ENCODE measurements at regions not wholly inside any gene's neighbourhood (a gene's known extent, or its start where the extent isn't known, plus 50 kb on each side); places are given as distances from the start of the nearest gene placed in this dataset.
A peak's percentile ranks its signal among the peaks of the same experiment; 100 is the strongest.

DNA sequence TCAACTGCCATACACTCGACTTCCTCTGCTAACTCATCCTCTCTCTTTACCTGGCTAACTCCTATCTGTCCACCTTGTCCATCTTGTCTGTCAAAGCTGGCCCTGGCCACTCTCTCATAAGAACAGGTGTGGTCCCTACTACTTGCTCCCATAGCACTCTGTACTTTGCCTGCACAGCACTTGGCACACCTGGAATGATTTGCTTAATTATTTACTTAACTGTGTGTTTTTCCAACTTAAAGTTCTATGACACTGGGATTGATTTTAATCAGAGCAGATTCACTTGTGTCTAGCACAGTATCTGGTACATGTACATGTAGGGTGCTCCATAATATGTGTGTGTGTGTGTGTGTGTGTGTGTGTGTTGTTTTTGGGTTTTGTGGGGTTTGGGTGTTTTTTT is 111.6 kb downstream of the ZNF281 start:
- TF ChIP-seq JUND (IDR thresholded peaks at IDR 0.05) (peak in 1 of 2 donors; percentile 79), SP1 (IDR thresholded peaks at IDR 0.05) (peak; percentile 72), EGR1 (IDR thresholded peaks at IDR 0.05; ENCODE audit: low read depth in 2 of 2) (no peak), RAD21 (IDR thresholded peaks at IDR 0.05) (peak; percentile 36 to 43), GABPA (IDR thresholded peaks at IDR 0.05 in 1 of 2, conservative IDR thresholded peaks at IDR 0.05 in 1 of 2) (no peak), TAF1 (conservative IDR thresholded peaks at IDR 0.05) (no peak), FOXA1 (IDR thresholded peaks at IDR 0.05) (peak; percentile 69), YY1 (IDR thresholded peaks at IDR 0.05) (peak; percentile 72), HNF4A (conservative IDR thresholded peaks at IDR 0.05) (peak; percentile 85 to 91)
- TF ChIP-seq, protein P1, sequence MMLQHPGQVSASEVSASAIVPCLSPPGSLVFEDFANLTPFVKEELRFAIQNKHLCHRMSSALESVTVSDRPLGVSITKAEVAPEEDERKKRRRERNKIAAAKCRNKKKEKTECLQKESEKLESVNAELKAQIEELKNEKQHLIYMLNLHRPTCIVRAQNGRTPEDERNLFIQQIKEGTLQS (IDR thresholded peaks at IDR 0.05), result no peak
- TF ChIP-seq, protein P2, sequence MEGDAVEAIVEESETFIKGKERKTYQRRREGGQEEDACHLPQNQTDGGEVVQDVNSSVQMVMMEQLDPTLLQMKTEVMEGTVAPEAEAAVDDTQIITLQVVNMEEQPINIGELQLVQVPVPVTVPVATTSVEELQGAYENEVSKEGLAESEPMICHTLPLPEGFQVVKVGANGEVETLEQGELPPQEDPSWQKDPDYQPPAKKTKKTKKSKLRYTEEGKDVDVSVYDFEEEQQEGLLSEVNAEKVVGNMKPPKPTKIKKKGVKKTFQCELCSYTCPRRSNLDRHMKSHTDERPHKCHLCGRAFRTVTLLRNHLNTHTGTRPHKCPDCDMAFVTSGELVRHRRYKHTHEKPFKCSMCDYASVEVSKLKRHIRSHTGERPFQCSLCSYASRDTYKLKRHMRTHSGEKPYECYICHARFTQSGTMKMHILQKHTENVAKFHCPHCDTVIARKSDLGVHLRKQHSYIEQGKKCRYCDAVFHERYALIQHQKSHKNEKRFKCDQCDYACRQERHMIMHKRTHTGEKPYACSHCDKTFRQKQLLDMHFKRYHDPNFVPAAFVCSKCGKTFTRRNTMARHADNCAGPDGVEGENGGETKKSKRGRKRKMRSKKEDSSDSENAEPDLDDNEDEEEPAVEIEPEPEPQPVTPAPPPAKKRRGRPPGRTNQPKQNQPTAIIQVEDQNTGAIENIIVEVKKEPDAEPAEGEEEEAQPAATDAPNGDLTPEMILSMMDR (IDR thresholded peaks at IDR 0.05; ENCODE audit: low read depth, low read length, missing input control), result no peak
- TF ChIP-seq, protein P3, sequence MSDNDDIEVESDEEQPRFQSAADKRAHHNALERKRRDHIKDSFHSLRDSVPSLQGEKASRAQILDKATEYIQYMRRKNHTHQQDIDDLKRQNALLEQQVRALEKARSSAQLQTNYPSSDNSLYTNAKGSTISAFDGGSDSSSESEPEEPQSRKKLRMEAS (IDR thresholded peaks at IDR 0.05), result peak; percentile 63
- TF ChIP-seq, protein P4, sequence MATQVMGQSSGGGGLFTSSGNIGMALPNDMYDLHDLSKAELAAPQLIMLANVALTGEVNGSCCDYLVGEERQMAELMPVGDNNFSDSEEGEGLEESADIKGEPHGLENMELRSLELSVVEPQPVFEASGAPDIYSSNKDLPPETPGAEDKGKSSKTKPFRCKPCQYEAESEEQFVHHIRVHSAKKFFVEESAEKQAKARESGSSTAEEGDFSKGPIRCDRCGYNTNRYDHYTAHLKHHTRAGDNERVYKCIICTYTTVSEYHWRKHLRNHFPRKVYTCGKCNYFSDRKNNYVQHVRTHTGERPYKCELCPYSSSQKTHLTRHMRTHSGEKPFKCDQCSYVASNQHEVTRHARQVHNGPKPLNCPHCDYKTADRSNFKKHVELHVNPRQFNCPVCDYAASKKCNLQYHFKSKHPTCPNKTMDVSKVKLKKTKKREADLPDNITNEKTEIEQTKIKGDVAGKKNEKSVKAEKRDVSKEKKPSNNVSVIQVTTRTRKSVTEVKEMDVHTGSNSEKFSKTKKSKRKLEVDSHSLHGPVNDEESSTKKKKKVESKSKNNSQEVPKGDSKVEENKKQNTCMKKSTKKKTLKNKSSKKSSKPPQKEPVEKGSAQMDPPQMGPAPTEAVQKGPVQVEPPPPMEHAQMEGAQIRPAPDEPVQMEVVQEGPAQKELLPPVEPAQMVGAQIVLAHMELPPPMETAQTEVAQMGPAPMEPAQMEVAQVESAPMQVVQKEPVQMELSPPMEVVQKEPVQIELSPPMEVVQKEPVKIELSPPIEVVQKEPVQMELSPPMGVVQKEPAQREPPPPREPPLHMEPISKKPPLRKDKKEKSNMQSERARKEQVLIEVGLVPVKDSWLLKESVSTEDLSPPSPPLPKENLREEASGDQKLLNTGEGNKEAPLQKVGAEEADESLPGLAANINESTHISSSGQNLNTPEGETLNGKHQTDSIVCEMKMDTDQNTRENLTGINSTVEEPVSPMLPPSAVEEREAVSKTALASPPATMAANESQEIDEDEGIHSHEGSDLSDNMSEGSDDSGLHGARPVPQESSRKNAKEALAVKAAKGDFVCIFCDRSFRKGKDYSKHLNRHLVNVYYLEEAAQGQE (IDR thresholded peaks at IDR 0.05), result peak; percentile 77

Measured in liver (tissue), 3 donors.